ENCODE measurements at regions not wholly inside any gene's neighbourhood (a gene's known extent, or its start where the extent isn't known, plus 50 kb on each side); places are given as distances from the start of the nearest gene placed in this dataset.

GRCh38 chr5:18807256-18808149 lies 1173.2 kb downstream of the TAF11L14 start:
- no peak for TF ChIP-seq CTCF (conservative IDR thresholded peaks at IDR 0.05; ENCODE audit: low read depth in 2 of 2)
- TF ChIP-seq POLR2AphosphoS5 (IDR thresholded peaks at IDR 0.05; ENCODE audit: low read depth) = no peak
- TF ChIP-seq JUNB (IDR thresholded peaks at IDR 0.05; ENCODE audit: unreplicated experiment) = no peak
